Activated CD8-positive, alpha-beta memory T cell treated with anti-CD3 and anti-CD28 coated beads for 1 hour (primary cell): ENCODE measurements at regions not wholly inside any gene's neighbourhood (a gene's known extent, or its start where the extent isn't known, plus 50 kb on each side); places are given as distances from the start of the nearest gene placed in this dataset.

Experiments
- DNase-seq, 2 donors: peaks; one replicate each; pipeline ENCODE4 v3.0.0-alpha.2; 2020; ENCODE audit warnings: low read depth in 1 of 2; ENCODE audit errors: extremely low read depth in 1 of 2

- DNase-seq, result no peak
Measured at GRCh38 chr10:29925771-29926692, 133.4 kb downstream of the JCAD start.

DNA sequence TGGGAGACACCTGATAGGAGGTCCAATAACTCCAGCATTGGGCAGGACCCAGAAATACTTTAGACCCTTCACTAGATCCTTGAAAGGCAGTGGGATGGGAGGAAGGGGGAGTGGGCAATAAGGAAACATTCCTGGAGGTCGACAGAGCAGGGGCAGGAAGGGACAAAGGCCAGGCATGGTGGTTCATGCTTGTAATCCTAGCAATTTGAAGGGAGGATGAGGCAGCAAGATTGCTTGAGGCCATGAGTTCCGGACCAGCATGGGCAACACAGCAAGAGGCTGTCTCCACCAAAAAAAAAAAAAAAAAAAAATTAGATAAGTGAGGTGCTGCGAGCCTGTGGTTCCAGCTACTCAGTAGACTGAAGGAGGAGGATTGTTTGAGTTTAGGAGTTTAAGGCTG lies 134.9 kb downstream of the JCAD start:
- no peak for DNase-seq

- DNase-seq, result no peak
Measured at GRCh38 chr10:29923416-29923965, 135.9 kb downstream of the JCAD start.

- DNase-seq, result no peak
Measured at GRCh38 chr10:29922892-29923291, 136.5 kb downstream of the JCAD start.

DNA sequence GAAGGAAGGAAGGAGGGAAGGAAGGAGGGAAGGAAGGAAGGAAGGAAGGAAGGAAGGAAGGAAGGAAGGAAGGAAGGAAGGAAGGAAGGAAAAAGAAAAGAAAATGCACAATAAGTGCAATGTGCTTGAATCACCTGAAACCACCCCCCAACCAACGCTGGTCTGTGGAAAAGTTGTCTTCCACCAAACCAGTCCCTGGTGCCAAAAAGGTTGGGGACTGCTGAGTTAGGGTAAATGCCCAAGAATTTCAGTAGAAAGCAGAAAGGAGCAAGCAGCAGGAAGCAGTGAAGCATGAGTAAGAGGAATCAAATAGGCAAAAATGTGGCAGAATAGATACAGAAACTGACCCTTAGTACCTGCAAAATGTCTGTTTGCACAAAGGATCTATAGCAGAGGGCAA lies 137.2 kb downstream of the JCAD start:
- DNase-seq, result no peak

- DNase-seq, result no peak
Measured at GRCh38 chr10:29921071-29921446, 138.3 kb downstream of the JCAD start.

DNA sequence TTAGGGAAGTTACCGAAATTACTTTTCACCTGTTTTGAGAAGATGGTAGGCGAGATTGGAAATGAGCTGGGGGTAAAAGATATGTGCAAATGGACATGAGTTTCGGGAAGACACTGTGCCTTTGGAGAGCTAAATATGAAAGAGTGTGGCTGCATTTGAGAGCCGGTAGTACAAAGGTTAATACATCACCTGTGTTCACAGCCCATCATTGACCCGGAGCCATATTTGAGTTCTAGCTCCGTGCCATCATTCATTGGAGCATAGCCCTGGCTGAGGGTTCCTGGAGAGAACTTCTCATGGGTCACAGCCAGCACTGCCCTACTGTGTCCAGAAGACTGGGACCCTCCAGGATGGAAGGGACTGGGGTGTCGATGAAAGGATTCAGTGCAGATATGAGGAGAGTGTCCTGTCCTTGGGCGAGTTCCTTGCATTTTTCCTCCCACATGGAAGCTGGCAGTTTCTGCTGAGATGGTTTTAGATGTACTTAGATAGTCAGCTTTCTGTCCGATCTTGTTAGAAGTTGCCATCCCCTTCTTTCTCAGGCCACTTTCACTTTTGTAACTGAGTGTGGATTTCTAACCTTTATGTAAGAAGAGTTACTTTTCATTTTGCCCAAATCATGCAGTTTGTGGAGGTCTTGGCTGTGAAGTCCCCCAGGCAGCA lies 138.8 kb downstream of the JCAD start:
- no peak for DNase-seq

DNA sequence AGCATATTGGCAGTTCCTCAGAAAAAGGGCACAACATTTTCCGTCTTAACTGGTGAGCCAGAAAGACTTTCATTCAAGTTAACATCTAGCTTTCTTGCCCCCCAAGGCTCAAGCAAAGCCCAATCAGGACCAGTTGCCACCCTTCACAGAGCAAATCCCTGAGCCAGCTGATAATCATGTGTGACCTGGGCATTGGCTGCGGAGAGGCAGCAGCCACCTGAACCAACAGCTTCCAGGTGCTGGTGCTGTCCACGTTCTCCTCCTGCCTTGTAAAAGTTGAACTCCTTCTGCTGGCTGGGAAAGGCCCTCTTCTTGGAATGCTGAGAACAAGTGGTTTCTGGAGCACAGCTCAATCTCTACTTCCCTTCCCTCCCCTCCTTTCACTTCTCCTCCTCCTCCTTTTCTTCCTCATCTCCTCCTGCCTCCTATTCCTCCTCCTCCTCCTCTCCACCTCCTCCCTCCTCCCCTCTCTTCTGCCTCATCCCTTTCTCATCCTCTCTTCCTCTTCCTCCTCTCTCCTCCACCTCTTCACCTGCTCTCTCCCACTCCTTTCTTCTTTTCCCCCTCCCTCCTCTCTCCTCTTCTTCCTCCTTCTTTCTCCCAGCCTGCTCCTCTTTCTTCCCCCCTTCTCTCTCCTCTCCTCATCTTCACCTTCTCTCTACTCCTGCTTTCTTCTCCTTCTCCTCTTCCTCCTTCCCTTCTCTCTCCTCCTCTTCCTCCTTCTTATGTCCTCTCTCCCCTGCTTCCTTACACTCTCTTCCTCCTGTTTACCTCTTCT lies 140.6 kb downstream of the JCAD start:
- no peak for DNase-seq

DNA sequence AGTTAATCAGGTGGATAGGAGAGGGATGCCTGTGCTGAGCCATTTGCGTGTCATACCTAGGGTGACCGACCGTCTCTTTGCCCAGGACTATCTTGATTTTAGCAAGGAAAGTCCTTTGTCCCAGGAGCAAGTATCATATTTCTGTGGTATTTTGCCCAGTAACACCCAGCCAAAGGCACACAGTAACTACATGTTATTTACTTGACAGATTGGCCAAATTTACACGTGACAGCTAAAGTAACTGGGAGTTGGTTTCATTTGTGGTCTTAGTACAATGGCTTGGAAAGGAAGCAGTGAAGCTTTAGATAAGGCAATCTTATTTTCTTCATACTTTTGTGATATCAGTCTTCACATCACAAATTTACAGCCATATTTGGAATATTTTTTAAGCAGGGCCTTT lies 142.1 kb downstream of the JCAD start:
- no peak for DNase-seq

- DNase-seq, result no peak
Measured at GRCh38 chr10:29916669-29917068, 142.7 kb downstream of the JCAD start.

GRCh38 chr10:29914986-29915785 lies 144.2 kb downstream of the JCAD start:
- no peak for DNase-seq

- no peak for DNase-seq
Measured at GRCh38 chr10:29908962-29909361, 150.4 kb downstream of the JCAD start.

DNA sequence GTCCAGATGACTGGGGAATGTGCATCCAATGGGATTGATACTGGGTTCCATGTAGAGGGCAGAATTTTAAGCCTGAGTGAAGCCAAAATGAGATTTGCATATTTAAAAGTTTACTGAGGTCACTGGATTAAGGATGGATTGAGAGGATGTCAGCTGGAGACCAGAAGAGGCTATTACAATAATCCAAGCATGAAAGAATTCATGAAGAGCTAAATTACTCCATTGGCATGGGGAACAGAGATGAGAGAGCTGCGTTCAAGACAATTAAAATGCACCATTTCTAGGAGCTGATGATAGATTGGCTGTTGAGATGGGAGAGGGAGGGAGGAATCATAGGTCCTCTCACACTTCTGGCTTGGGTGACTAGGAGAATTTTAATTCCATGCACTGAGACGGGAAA lies 158.5 kb downstream of the JCAD start:
- DNase-seq, result no peak

DNA sequence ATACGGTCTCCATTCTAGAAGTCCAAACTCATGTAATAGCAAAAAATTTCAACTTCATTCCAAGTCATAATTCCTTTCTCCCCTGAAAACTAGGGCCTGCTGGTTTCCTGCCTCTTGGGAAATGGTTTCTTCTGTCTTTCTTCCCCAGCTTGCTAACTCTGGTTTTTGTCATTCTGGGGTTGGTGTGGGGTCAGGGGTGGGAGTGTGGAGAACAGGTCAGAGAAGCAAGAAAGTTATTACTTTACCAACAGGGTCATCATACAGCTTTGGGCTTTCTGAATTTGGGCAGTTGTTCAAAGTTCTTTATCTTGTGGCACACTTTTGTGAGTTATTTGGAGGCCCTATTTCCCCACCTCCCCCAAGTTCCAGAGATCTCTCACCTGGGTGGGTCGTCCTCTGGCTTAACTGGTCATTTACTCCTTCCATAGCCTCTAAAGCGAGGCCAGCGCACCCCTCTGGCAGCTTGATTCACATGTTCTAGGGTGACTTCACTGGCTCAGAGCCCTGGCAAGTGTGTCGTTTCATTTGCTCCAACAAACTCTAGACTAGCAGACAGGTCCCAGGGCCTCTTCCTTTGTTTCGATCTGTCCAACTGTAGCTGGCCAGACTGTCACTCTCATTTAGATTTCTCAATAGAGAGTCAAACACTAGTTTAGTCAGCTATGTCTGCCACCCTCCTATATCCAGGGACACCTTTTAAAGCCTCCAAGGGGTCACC lies 161.2 kb downstream of the JCAD start:
- DNase-seq, result no peak

- no peak for DNase-seq
Measured at GRCh38 chr10:29897430-29897829, 162.0 kb downstream of the JCAD start.

DNA sequence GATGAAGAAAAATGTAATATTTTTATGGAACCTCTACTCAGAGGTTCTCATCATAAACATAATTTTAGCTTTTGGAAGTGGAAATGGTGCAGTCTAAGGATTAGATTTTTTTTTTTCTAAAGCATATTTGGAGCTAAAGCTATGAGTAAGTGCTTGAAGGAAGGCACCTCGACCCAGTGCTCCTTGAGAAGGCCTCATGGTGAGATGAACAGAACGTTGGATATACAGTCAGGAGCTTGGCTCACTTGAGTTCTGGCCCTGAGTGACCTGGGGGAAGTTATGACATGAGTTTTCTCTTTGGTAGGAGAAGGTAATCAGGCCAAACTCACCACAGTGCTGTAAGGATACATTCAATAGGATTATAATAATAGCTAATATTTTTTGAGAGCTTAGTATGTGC lies 163.3 kb downstream of the JCAD start:
- no peak for DNase-seq

GRCh38 chr10:29895456-29895855 lies 163.9 kb downstream of the JCAD start:
- DNase-seq, result no peak

GRCh38 chr10:29888321-29888720 lies 171.1 kb downstream of the JCAD start:
- DNase-seq, result no peak

DNA sequence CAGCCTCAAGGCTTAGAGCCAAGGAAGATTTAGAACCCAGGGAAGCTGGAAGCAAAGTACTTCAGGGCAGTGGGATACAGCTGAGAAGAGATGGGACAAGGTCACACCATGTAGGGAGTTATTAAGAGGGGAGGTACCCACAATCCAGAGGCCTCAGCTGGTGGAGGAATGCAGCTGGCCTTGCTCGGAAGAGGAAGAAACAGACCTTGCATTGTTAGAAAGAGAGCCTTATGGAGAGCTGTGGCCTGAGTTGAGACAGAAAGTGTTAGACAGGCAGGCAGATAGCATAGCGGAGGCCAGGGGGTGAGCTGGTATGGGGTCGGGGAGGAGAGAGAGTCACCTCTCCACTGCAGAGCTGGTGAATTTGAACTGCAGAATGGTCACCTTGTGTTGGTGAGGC lies 173.1 kb downstream of the JCAD start:
- no peak for DNase-seq

GRCh38 chr10:29883231-29883630 lies 176.2 kb downstream of the JCAD start:
- DNase-seq, result no peak
